Cardiac fibroblast (primary cell): ENCODE measurements at regions not wholly inside any gene's neighbourhood (a gene's known extent, or its start where the extent isn't known, plus 50 kb on each side); places are given as distances from the start of the nearest gene placed in this dataset.

Experiments
- DNase-seq, 2 donors: peaks; one replicate each; pipeline versions ENCODE4 v3.0.0 to v3.0.0-alpha.2; 2010; ENCODE audit warnings: low read depth in 2 of 2
- H3K4me3 ChIP-seq, 2 donors: replicated peaks in 1 of 2; 1 replicate in 1 of 2; 2 replicates in 1 of 2; pipeline ENCODE4 v1.5.1; 2011; ENCODE audit warnings: low read depth in 2 of 2, low read length in 2 of 2, mild to moderate bottlenecking in 2 of 2, moderate library complexity in 1 of 2
- CTCF ChIP-seq: IDR thresholded peaks from one replicate; pipeline ENCODE4 v1.5.1; 2011; ENCODE audit warnings: low read depth, mild to moderate bottlenecking, low read length, inconsistent platforms

DNA sequence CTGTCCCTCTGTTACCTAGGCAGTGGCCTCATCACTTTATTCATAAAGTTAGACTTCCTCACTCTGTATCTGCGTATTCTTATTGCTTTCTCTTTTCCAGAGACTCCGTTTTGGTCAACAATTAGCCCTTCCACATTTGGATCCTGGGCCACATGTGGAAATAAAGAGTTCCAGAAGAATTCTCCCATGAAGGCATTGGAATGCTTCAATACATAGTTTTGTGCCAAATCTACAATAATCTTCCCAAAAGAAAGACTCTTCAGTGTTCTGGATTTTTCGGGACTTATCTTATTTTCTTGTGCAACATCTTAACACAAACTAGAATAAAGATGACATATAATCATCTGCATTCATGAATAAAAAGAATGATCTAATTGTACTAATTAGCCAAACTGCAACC is 187.7 kb upstream of the BMP2 start:
- peak in 1 of 2 donors; percentile 26 for DNase-seq
- H3K4me3 ChIP-seq, result no peak overlapping the region
- TF ChIP-seq CTCF, result no peak

DNA sequence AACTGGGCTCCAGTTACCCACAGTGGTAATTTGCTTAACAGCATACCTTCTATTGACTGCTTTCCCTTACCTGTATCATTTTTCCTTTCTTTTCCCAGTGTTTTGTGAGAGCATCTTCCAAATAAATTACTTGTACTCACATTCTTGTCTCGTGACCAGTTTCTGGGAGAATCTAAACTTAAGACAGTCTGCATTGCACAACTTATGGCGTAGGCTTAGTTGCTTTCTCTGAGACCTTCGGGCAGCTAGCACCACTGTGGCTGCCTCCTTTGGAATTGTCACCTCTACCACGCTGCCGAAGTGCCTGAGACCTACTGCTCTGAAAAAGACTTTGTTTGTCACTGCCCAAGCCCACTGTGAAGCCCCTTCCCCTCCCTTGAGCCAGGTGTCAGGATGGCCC is 188.1 kb upstream of the BMP2 start:
- no peak for DNase-seq
- TF ChIP-seq CTCF, result no peak
- H3K4me3 ChIP-seq, result no peak overlapping the region

DNA sequence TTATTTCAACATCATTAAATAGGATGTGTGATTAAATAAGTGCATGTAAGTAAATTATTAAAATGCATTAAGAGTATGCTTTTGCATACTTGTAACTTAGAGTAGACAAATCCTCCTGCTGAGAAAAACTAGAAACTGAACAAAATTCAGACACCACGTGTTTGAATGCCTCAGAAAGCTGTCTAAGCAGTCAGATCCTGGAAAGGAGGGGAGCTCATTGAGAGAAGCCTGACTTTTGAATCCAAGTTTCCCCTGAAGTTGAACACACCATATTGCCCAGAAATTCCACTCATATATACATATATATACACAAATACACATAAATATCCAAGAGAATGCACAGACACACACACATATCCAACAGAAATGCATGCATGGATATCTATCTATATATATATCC is 190.0 kb upstream of the BMP2 start:
- DNase-seq, result no peak
- TF ChIP-seq CTCF, result no peak
- no peak overlapping the region for H3K4me3 ChIP-seq

GRCh38 chr20:6576726-6577125 is 190.8 kb upstream of the BMP2 start:
- peak in 1 of 2 donors; percentile 75 for DNase-seq

DNA sequence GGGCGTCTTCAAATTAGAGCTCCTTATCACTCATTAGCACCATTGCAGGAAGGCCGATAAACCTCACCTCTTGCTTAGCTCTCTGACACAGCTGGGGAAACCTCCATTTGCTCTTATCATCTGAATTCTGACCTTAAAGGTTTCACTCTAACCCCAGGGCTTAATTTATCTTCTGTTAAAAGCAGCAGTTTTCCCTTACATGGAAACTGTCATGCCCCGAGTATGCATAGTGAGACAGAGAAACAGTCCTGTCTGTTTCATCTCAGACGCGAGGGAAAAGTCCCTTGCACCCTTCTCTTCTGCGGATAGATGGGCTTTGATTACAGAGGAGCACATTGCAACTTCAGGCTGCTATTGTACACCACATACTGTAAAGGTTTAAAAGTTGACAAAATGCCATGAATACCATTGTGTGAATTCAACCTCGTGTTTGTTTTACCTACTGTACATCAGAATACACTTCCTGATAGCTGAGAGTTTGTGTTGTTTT is 191.5 kb upstream of the BMP2 start:
- H3K4me3 ChIP-seq, result no peak overlapping the region
- DNase-seq, result peak; percentile 24 to 73
- TF ChIP-seq CTCF, result no peak

More at GRCh38 chr20:6576726-6577125, 190.8 kb upstream of the BMP2 start:
- no peak overlapping the region for H3K4me3 ChIP-seq
- no peak for TF ChIP-seq CTCF

DNA sequence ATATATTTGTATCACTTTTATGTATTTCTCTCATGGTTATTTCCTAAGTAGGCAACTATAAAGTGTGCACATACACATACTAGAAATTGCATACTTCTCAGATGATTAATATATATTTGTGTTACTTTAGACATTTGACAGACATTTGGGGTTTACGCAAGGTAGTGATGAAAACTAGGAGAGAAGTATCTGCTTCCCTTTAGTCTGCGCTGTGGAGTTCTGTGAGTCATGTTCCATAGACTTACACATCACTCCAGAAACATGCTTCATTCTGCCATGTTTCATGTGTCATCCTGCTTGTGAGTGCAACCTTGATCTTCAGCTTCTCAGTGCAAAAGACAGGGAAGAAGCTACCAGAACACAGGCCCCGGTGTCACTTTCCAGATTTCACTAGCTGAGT is 200.7 kb upstream of the BMP2 start:
- H3K4me3 ChIP-seq, result no peak overlapping the region
- DNase-seq, result peak; percentile 72 to 98
- no peak for TF ChIP-seq CTCF

DNA sequence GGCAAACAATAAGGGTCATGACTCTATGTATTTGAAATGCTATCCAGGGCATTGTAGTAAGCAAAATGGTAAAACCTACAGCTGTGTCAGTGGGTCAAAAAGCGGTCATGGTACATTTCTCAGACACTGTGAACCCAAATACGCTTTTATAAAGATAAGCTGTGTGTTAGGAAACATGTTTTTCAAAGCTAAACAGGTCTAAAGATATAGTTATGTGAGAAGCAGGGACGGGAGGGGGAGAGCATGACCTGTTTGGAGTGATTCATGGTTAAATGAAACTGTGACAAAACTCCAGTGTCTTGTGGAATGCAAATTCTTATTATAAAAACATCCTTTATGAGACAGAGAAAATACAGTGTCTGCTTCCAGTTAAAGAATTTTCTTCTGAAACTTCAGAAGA is 205.4 kb upstream of the BMP2 start:
- no peak for TF ChIP-seq CTCF
- peak; percentile 84 to 94 for DNase-seq
- no peak overlapping the region for H3K4me3 ChIP-seq
